HG02970 (cell line): ENCODE measurements at regions not wholly inside any gene's neighbourhood (a gene's known extent, or its start where the extent isn't known, plus 50 kb on each side); places are given as distances from the start of the nearest gene placed in this dataset.
"Not testable (repeated sequence)": the region's sequence is repeated elsewhere in the genome, so short reads cannot be mapped to it uniquely, and the experiment has no call there.

Experiments
- ATAC-seq: cut with Tn5 transposase; IDR thresholded peaks from one replicate; pipeline ENCODE4 v1.9.1; 2021; ENCODE audit warnings: mild to moderate bottlenecking, moderate library complexity, moderate number of reproducible peaks; ENCODE audit not compliant: unreplicated experiment, low FRiP score

DNA sequence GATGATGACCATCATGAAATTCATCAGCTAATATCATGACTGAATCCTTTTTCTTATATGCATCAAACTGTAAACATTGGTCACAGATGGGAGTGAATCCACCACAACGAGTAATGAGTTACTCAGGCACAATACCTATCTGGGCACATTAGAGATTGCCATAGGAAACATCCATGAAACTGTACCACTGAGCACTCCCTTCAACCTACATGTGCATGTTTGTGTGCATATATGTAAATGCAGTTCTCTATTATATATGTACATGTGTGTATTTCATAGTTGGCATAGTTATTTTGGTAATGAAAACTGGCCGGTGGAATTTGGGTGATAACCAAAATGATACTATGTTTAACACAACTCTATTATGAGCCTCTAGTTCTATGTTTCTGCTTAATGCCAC lies 387.3 kb upstream of the ARRDC3 start:
- ATAC-seq, result no peak

GRCh38 chr5:91757383-91757782 lies 374.3 kb upstream of the ARRDC3 start:
- not testable (repeated sequence) for ATAC-seq

- ATAC-seq, result no peak
Observed at GRCh38 chr5:91754990-91755389, 371.9 kb upstream of the ARRDC3 start.

GRCh38 chr5:91744470-91744869 lies 361.4 kb upstream of the ARRDC3 start:
- not testable (repeated sequence) for ATAC-seq

GRCh38 chr5:91742550-91742949 lies 359.4 kb upstream of the ARRDC3 start:
- ATAC-seq, result no peak

DNA sequence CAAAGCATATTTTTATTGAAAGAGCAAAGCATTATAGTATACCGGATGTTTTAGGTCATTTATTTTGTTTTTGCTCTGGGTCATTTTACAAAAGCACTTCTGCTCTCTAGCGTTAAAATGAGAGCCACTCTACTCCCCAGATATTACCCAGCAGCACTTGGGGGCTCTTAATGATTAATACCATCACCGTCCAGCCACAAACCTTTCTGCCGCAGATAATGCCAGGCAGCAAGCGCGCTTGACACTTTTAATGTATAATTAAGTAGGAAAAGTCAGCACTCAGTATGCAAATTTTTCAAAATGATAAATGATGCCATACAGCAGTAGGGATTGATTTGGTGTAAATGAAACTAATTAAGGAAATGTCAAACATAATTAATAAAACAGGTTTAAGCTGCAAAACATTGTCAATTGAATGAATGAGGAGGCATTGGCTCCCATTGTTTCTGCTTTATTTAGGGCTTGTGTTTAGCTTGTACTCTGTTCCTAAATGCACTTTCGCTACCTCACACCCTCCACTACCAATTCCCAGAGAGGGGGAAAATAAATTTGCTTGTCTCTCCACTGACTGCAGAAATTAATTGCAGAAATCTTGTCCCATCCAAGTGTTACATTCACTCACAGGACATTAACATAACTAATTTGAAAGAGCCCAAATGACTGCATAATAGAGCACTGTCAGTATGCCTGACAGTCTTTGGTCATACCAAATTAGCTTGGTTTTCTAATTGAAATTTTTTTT lies 358.8 kb upstream of the ARRDC3 start:
- ATAC-seq, result no peak

GRCh38 chr5:91730026-91730425 lies 346.9 kb upstream of the ARRDC3 start:
- no peak for ATAC-seq

DNA sequence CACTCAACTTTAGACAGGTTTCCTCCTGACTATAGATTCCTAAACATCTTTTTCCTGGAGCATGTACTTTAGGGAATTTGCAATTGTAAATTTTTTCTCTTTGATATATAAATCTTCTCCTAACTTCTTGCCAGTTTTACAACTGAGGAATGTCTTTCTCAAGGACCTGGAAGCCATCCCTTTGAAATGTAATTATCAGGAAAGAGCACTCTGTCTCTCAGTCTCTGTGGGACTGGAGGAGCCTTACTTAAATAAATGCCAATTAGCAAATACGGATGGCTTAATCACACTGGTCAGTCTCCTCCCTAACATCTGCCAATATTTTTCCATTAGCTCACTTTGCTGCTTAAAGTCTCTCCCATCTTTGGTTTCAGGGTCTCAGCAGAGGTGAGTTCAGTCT lies 344.3 kb upstream of the ARRDC3 start:
- ATAC-seq, result no peak

DNA sequence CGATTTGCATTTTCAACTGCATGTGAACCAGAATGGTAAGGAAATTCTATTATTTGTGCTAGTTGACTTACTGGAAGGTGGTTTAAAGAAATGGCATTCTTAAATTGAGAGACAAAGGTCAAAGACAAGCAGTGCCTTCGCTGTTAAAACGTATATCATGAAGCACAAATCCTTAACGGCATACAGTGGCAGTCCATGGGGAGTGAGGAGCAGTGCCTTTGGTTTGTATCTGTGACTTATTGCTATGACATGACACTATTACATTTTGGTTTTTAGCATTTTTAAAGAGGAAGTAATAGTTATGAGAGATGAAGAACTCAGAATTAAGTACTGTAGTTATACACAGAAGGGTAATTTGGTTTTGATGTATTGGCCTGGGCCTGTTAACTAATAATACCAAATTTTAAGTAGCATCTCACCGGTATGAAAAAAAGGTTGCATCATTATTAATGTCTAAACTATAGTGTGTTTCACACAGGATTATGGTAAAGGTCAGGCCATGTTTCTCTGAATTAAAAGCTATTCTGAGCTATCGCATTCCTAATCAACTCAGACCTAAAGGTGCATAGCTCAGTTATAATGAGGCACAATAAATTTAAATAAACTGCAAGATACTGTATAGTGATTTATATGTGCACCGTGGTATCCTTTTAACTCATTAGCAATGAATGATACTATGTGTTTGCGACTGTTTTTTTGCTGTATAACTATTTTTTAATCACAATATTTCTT lies 339.8 kb upstream of the ARRDC3 start:
- ATAC-seq, result no peak

DNA sequence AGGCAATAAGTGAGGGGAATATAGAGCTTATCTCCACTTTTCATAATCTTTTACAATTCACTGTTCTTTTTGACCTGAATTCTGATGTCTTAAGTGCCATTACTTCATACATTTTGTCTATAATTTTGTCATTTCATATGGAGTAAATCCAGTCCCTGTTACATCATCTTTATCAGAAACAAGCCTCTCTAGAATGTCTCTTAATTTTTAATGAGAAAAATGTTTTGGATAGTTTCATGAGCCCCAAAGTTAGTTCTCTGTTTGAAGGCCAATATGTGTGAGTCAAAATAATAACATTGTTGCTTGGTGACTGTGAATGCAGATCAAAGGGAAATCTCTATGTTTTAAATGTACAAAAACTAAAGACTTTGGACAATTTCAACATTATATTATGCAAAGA lies 329.6 kb upstream of the ARRDC3 start:
- ATAC-seq, result no peak

GRCh38 chr5:91707521-91707841 lies 324.4 kb upstream of the ARRDC3 start:
- no peak for ATAC-seq

DNA sequence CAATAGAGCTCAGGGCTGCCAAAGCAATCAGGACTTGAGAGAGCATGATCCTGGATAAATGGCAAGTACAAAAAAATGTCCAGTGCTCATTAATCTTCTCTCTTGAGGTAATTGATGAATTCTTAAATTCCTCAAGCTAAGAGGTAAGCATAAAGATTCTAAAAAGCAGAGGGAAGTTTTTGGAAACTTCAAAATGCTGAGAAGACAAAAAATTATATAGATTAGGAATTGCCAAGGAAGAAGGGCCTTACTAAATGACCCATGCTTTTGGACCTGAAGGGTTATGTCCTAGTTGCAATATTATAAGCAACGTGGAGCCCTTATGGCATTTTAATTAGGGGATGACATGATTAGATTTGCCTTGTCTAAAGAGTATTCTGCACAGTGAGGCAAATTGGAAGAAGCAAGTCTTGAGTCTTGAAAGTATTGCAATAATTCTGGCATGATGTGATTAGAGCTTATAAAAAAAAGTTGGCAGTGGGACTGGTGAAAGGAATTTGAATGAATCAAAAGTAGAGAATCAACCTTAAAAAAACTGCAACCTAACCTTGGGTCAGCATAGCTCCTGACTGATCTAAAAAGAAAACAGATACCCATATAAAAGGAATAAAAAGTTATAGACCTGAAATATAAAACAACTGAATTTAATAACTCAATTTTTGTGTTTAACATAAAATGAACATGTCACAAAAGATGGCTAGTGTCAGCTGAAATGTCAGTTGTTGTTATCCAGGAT lies 323.8 kb upstream of the ARRDC3 start:
- no peak for ATAC-seq

DNA sequence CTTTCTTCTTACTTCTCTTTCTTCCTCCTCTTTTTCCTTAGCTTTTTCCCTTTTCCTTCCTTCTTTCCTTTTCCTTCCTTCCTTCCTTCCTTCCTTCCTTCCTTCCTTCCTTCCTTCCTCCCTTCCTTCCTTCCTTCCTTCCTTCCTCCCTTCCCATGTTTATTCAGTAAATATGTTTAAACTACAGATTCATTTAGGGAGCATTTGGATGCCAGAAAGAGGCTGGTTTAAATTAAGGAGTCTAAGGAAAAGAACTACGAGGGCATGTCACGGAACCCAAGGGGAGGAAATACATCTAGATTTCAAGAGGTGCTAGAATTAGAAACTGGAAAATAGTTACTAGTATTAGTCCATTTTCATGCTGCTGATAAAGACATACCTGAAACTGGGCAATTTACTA lies 320.0 kb upstream of the ARRDC3 start:
- no peak for ATAC-seq

DNA sequence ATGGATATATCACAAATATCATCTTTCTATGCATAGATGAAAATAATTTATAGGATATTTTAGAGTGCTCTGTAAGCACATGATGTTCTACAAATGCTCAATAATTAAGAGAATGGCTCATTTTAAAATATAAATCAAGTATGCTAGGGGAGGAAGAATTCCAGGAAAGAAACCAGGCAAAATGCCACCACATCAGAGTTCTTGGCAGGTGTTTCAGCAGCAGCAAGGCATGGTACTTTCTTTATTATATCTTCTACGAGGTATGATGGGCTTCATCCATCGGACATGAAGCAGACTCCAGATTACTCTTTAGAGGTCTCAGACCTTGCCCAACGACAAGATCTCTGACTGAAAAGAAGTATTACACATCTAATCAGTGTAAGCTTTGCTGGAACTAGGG lies 316.3 kb upstream of the ARRDC3 start:
- no peak for ATAC-seq

DNA sequence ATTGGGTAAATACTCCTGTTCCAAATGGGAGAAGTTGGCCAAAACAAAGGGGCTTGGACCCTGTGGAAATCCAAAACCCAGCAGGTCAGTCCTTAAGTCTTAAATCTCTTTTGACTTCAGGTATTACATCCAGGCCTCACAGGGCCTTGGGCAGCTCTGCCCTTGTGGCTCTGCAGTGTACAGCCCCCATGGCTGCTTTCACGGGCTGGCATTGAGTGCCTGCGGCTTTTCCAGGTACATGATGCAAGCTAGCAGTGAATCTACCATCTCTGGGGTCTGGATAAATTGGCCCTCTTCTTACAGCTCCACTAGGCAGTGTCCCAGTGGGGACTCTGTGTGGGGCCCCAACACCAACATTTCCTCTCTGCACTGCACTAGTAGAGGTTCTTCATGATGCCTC lies 308.5 kb upstream of the ARRDC3 start:
- ATAC-seq, result no peak

GRCh38 chr5:91690921-91691320 lies 307.8 kb upstream of the ARRDC3 start:
- no peak for ATAC-seq

- no peak for ATAC-seq
Observed at GRCh38 chr5:91687430-91687829, 304.3 kb upstream of the ARRDC3 start.

GRCh38 chr5:91684625-91685024 lies 301.5 kb upstream of the ARRDC3 start:
- no peak for ATAC-seq

- no peak for ATAC-seq
Observed at GRCh38 chr5:91670563-91670962, 287.4 kb upstream of the ARRDC3 start.

DNA sequence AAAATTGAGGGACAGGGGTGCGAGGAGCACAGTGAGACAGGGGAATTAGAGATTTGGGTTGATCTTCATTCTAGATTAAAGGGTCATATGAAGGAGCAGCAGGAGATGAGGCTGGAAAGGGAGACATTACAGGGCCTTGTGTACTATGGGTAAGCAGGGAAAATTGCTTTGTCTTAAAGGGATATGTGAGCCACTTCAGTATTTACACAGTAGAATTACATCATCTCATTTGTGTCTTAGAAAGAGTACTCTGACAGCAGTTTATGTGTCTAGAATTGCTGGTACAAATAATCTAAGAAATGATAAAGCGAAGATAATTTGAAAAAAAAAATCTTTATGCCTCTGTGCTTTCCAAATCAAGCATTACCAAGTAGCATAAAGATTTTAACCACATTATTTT lies 287.0 kb upstream of the ARRDC3 start:
- ATAC-seq, result no peak

- ATAC-seq, result no peak
Observed at GRCh38 chr5:91668261-91668660, 285.1 kb upstream of the ARRDC3 start.

- no peak for ATAC-seq
Observed at GRCh38 chr5:91652678-91653077, 269.6 kb upstream of the ARRDC3 start.
